ENCODE measurements at regions not wholly inside any gene's neighbourhood (a gene's known extent, or its start where the extent isn't known, plus 50 kb on each side); places are given as distances from the start of the nearest gene placed in this dataset.

- no peak for DNase-seq (ENCODE audit: low read depth)
Observed at GRCh38 chr4:147428583-147428982, 52.3 kb upstream of the EDNRA start.

GRCh38 chr4:147430111-147430510 lies 50.8 kb upstream of the EDNRA start:
- no peak for DNase-seq (ENCODE audit: low read depth)
